Activated naive CD8-positive, alpha-beta T cell treated with anti-CD3 and anti-CD28 coated beads for 36 hours (primary cell): ENCODE measurements at regions not wholly inside any gene's neighbourhood (a gene's known extent, or its start where the extent isn't known, plus 50 kb on each side); places are given as distances from the start of the nearest gene placed in this dataset.

Experiments used
- DNase-seq: peaks from one replicate; pipeline ENCODE4 v3.0.0; 2021
- H3K27ac Mint-ChIP-seq: one replicate; pipeline ENCODE4 v1.8.0; 2022; ENCODE audit warnings: mild to moderate bottlenecking, moderate library complexity, mixed read lengths
- H3K27me3 Mint-ChIP-seq: one replicate; pipeline ENCODE4 v1.8.0; 2022; ENCODE audit warnings: mild to moderate bottlenecking, mixed read lengths
- H3K36me3 Mint-ChIP-seq: one replicate; pipeline ENCODE4 v1.8.0; 2021; ENCODE audit warnings: mild to moderate bottlenecking, mixed read lengths
- H3K4me1 Mint-ChIP-seq: one replicate; pipeline ENCODE4 v1.8.0; 2021; ENCODE audit warnings: mixed read lengths
- H3K4me3 Mint-ChIP-seq: one replicate; pipeline ENCODE4 v1.8.0; 2022; ENCODE audit warnings: mild to moderate bottlenecking, moderate library complexity, mixed read lengths
- H3K9me3 Mint-ChIP-seq: one replicate; pipeline ENCODE4 v1.8.0; 2022; ENCODE audit warnings: mixed read lengths

DNA sequence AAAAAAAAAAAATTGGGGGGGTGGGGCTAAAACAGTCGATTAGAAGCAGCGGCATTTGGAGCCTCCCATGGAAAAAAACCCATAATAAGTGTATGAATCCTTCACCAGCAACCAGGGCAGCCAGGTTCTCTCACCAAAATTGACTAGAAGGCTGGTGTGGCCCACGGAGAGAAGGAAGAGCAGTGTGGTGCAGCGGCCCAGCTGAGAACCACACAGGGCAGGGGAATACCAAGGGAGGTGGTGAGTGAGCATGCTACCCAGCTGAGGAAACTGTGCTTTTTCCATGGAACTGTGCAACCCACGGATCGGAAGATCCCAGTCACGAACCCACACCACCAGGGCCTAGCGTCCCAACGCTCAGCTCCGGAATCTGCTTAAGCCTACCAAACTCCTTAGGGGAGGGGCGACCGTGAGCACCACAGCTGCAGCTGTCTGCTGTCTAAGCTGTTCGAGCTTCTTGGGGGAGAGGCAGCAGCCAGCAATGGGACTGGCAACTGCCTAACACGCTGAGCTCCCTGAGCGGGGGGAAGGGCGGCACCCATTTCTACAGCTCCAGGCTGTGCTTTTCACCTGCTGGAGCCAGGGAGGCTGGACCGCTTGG lies 1037.2 kb upstream of the ACVR2A start:
- H3K36me3 Mint-ChIP-seq: no peaks in the 10 kb centered on the region
- no peak overlapping the region for H3K27ac Mint-ChIP-seq
- no peaks in the 10 kb centered on the region for H3K4me1 Mint-ChIP-seq
- peaks cover 3% of the 10 kb centered on the region for H3K9me3 Mint-ChIP-seq
- H3K4me3 Mint-ChIP-seq: no peak overlapping the region
- DNase-seq: no peak
- no peaks in the 10 kb centered on the region for H3K27me3 Mint-ChIP-seq

DNA sequence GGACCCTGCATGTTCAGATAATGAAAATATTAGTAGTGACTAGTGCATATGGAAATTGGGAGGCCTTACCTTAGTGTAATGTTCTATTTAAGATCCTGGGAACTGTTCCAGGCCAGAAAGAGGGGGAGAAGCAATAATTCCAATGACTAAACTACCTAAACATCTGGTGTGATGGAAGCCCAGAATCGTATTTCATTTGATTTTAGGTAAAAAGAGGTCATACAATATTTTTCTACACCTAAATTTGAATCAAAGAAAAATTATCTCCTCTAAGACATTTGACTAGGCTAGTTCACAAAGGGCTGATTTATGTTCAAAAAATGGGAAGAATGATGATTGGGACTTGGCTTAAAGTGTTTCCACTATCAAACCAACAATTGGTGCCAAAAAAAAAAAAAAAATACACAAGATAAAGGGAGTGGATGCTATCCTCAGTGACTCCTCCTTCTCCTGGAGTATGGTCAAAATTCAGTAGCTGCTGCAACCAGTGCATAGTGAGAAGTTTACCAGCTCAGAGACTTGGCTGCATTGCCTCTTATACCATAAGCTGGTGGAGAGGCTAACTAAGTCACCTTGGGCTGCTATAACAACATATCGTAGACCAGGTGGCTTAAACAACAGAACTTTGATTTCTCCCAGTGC lies 1038.3 kb upstream of the ACVR2A start:
- Mint-ChIP-seq H3K4me1 (no peaks in the 10 kb centered on the region), H3K36me3 (no peaks in the 10 kb centered on the region), H3K4me3 (no peak overlapping the region), H3K9me3 (no peaks in the 10 kb centered on the region), H3K27ac (no peak overlapping the region), H3K27me3 (no peaks in the 10 kb centered on the region)
- no peak for DNase-seq

DNA sequence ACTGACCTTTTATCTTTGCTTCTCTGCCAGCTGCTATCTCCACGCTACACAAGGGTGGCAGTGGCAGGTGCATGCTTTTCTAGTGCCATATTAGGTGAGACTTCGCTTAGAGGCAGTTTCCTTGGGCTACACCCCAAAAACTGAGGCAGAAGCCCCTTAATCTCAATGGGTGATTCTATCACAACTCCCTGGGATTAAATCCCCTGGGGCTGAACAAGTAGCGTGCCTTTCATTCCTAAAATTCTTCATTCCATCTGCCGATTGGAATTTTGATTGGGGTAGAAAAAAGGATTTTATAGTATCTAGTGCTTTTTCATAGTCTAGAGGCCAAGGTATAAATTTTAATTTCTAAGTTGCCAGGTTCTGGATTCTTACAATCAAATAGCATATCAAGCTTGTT lies 1040.5 kb upstream of the ACVR2A start:
- Mint-ChIP-seq H3K4me1 (no peaks in the 10 kb centered on the region), H3K27me3 (no peaks in the 10 kb centered on the region), H3K9me3 (peaks cover under 1% of the 10 kb centered on the region), H3K36me3 (no peaks in the 10 kb centered on the region), H3K4me3 (no peak overlapping the region), H3K27ac (no peak overlapping the region)
- DNase-seq: no peak

DNA sequence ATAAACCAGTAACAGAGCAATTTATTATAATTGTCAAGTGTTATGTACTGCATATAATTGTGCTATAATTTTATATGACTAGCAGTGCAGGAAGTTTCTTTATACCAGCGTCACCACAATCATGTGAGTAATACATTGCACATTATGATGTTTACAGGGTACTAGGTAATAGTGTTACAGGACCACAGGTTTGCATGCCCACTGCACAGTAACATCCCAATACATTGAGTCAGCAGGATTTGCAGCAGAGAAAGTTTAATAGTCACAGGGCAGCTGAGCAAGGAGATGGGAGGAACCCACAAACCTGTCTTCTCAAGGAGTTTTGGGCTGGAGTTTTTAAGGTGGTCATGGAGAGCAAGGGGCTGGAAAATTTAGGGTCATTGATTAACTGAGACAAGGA lies 1042.9 kb upstream of the ACVR2A start:
- H3K4me3 Mint-ChIP-seq: no peak overlapping the region
- H3K27ac Mint-ChIP-seq: no peak overlapping the region
- peaks cover 2% of the 10 kb centered on the region for H3K9me3 Mint-ChIP-seq
- no peaks in the 10 kb centered on the region for H3K4me1 Mint-ChIP-seq
- DNase-seq: no peak
- H3K27me3 Mint-ChIP-seq: no peaks in the 10 kb centered on the region
- H3K36me3 Mint-ChIP-seq: no peaks in the 10 kb centered on the region

DNA sequence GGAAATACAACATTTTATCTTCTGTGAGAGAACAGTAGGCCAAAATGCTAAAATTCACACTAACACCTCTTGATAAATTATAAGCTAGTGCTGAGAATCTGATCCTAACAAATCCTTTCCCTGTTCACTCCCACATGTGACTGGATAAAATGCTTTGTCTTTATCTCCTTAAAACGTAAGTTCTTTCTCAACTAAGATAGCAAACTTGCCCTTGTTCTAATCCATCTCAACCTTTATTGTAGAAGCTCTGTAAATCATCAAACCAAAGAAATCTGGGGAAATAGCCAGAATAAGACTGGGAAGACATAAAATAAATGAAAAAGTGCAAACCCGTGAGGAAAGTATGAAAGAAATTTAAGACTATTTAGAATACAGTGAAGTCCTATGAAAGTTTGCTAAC lies 1058.4 kb upstream of the ACVR2A start:
- no peak for DNase-seq
- no peak overlapping the region for H3K4me3 Mint-ChIP-seq
- H3K9me3 Mint-ChIP-seq: peaks cover 10% of the 10 kb centered on the region
- H3K27ac Mint-ChIP-seq: no peak overlapping the region
- no peaks in the 10 kb centered on the region for H3K4me1 Mint-ChIP-seq
- H3K27me3 Mint-ChIP-seq: no peaks in the 10 kb centered on the region
- H3K36me3 Mint-ChIP-seq: no peaks in the 10 kb centered on the region

DNA sequence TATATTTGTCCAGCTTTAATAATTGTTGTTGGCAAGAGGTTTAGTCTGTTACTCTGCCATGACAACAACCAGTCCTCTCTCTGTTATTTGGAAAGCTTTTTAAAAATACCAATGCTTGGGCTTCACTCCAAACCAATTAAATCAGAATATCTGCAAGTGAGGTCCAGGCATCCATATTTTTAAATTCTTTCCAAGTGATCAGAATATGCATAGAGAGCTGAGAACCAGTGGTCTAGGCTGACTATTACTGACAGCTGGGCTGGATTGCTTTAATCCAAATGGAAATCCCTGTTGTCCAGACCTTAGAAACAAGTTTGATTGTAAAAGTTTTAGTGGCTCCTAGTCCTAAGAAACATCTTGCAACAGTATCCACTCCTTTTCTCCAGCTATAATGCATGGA lies 1059.7 kb upstream of the ACVR2A start:
- Mint-ChIP-seq H3K27ac (no peak overlapping the region), H3K9me3 (peaks cover 4% of the 10 kb centered on the region), H3K4me1 (no peaks in the 10 kb centered on the region), H3K36me3 (no peaks in the 10 kb centered on the region), H3K27me3 (no peaks in the 10 kb centered on the region), H3K4me3 (no peak overlapping the region)
- no peak for DNase-seq

DNA sequence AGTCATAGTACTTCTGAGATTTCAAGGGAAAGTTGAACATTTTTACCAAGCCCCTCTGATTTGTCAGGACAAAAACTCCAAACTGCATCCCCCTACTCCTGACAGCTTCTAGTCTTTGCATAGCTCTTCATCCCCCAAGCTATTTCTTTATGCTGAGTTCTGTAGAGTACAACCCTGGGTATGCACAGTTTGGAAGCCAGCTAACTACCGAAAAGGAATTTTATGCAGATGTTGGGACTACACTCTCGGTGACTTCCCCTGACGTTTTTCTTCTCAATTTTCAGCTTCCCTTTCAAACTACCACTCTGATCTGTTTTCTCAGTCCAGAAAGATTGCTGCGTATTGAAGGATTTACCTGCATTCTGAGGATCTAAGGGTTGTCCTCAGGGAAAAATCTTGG lies 1060.2 kb upstream of the ACVR2A start:
- DNase-seq: no peak
- Mint-ChIP-seq H3K9me3 (peaks cover 1% of the 10 kb centered on the region), H3K4me3 (no peak overlapping the region)

DNA sequence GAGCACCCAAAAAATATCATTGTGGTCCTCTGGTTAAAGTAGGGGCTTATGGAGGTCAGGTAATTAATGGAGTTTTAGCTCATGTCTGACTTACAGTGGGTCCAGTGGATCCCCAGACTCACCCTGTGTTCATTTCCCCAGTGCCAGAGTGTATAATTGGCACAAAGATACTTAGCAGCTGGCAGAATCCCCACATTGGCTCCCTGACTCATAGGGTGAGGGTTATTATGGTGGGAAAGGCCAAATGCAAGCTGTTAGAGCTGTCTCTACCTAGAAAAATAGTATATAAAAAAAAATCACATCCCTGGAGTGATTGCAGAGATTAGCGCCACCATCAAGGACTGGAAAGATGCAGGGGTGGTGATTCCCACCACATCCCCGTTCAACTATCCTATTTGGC lies 1067.6 kb upstream of the ACVR2A start:
- Mint-ChIP-seq H3K36me3 (no peaks in the 10 kb centered on the region), H3K27ac (no peak overlapping the region), H3K9me3 (no peaks in the 10 kb centered on the region), H3K4me1 (no peaks in the 10 kb centered on the region), H3K4me3 (no peak overlapping the region), H3K27me3 (no peaks in the 10 kb centered on the region)
- DNase-seq: no peak

More for the DNA sequence above, 1060.2 kb upstream of the ACVR2A start:
- H3K27ac Mint-ChIP-seq: no peak overlapping the region
- H3K4me1 Mint-ChIP-seq: no peaks in the 10 kb centered on the region
- H3K27me3 Mint-ChIP-seq: no peaks in the 10 kb centered on the region
- H3K36me3 Mint-ChIP-seq: no peaks in the 10 kb centered on the region

DNA sequence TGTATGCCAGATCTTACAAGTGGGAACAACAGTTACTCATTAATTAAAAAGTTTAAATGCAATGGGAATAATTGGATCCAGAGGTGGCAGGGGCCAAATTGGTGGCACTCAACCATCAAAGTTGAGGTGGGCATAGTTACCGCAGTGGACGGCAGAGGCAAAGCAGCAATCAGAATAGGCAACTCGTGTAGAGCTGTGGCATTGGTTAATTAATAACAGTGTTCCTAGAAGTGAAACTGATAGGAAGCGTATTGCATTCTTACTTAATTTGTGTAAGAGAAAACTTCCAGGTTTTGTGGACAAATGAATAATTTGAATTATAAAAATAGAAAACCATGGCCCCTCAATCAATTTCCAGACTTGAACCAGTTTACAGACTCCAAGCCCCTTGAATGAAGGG lies 1068.2 kb upstream of the ACVR2A start:
- no peaks in the 10 kb centered on the region for H3K27me3 Mint-ChIP-seq
- no peak for DNase-seq
- H3K4me1 Mint-ChIP-seq: no peaks in the 10 kb centered on the region
- H3K36me3 Mint-ChIP-seq: no peaks in the 10 kb centered on the region
- no peak overlapping the region for H3K27ac Mint-ChIP-seq
- H3K9me3 Mint-ChIP-seq: no peaks in the 10 kb centered on the region
- H3K4me3 Mint-ChIP-seq: no peak overlapping the region

DNA sequence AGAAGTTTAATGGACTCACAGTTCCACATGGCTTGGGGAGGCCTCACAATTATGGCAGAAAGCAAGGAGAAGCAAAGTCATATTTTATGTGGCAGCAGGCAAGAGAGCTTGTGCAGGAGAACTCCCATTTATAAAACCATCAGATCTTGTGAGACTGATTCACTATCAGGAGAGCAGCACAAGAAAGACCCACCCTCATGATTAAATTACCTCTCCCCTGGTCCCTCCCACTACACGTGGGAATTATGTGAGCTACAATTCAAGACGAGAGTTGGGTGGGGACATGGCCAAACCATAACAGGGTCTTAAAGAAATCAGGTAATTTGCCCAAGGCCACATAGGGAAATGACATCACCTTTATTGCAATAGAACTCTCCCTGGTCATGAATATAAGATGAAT lies 1073.3 kb upstream of the ACVR2A start:
- Mint-ChIP-seq H3K9me3 (peaks cover 2% of the 10 kb centered on the region), H3K27ac (no peak overlapping the region), H3K4me1 (no peaks in the 10 kb centered on the region), H3K36me3 (no peaks in the 10 kb centered on the region), H3K4me3 (no peak overlapping the region), H3K27me3 (no peaks in the 10 kb centered on the region)
- no peak for DNase-seq

DNA sequence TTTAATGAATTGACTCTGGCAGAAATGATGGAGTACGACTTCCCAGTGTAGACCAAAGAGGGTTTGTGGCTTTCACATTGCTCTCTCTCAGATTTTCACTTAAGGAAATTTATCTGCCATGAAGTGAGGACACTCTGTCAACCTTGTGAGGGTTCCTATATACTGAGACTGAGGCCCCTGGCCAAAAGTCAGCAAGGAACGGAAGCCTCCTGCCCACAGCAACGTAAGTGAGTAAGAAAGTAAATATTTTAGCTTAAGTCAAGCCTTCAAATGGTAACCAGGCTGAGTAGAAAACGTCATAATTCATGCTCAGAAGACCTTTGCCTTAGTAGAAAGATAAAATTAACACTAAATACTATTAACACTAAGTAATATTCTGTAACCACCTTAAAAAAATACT lies 1080.5 kb upstream of the ACVR2A start:
- H3K9me3 Mint-ChIP-seq: peaks cover 6% of the 10 kb centered on the region
- no peaks in the 10 kb centered on the region for H3K36me3 Mint-ChIP-seq
- H3K4me3 Mint-ChIP-seq: no peak overlapping the region
- no peak overlapping the region for H3K27ac Mint-ChIP-seq
- no peaks in the 10 kb centered on the region for H3K4me1 Mint-ChIP-seq
- H3K27me3 Mint-ChIP-seq: no peaks in the 10 kb centered on the region
- no peak for DNase-seq

DNA sequence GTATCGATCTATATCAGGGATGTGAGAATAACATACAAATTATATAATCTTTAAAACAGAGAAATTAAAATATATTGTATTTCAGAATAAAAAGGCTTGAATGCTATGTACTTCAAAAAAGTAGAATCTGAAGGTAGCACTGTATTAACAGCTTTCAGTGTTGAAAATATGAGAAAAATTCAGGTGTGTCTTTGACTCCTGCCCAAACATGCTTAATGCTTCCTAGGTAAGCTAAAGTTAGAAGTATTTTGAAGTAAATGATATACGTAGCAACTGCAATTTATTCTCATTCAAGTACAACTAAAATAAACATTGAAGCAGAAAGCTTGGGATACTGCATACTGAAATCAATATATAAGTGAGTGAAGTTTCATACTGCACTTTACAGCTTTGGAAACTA lies 1082.0 kb upstream of the ACVR2A start:
- Mint-ChIP-seq H3K4me1 (no peaks in the 10 kb centered on the region), H3K27me3 (no peaks in the 10 kb centered on the region), H3K4me3 (no peak overlapping the region), H3K9me3 (peaks cover 6% of the 10 kb centered on the region), H3K27ac (no peak overlapping the region), H3K36me3 (no peaks in the 10 kb centered on the region)
- DNase-seq: no peak

DNA sequence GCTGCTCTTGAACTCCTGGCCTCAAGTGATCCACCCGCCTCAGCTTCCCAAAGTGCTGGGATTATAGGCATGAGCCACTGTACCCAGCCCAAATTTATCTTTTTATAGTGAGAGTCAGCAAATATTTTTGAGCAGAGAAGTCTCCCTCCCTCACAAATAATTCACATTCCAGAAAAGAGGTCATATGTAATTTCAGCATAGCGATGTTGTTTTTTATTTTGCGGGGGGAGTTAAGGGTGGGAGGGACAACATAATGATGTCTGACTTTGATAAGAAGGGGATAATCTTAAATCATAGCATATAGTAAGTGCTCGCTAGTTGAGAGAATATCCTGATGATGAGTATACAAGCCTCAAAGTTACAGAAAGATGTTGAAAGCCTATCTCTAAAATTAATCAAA lies 1090.2 kb upstream of the ACVR2A start:
- Mint-ChIP-seq H3K9me3 (no peaks in the 10 kb centered on the region), H3K4me3 (no peak overlapping the region), H3K27me3 (no peaks in the 10 kb centered on the region), H3K27ac (no peak overlapping the region), H3K36me3 (no peaks in the 10 kb centered on the region), H3K4me1 (no peaks in the 10 kb centered on the region)
- DNase-seq: no peak

DNA sequence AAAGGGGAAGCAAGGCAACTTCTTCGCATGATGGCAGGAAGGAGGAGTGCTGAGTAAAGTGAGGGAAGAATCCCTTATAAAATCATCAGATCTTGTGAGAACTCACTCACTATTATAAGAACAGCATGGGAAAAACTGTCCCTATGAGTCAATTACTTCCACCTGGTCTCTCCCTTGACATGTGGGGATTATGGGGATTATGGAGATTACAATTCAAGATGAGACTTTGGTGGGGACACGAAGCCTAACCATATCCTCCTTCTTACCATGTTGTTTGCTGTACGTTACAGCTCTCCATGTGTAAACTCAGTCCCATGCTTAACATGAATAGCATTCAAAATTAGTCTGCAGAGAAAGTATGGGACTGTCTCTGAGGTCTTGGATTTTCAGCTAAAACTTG lies 1096.8 kb upstream of the ACVR2A start:
- DNase-seq: no peak
- Mint-ChIP-seq H3K4me3 (no peak overlapping the region), H3K27ac (no peak overlapping the region), H3K36me3 (no peaks in the 10 kb centered on the region), H3K27me3 (no peaks in the 10 kb centered on the region), H3K9me3 (no peaks in the 10 kb centered on the region), H3K4me1 (no peaks in the 10 kb centered on the region)

DNA sequence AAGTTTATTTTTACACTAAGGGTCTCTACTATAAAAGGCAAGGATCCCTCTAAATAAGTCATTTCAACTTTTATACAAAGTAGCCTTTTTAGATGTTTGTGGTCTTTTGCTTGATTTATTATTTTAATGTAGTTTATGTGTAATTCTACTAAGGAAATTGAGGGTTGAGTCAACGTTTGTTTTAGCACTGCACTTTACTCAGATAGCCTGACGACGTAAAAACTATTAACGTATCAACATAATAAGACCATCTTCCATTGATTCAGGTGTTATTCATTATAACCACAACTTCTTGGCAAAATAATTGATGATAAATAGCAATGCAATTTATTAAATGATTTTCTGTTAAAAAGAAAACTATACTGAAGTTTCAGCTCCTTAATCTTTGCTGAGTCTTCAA lies 1103.6 kb upstream of the ACVR2A start:
- no peaks in the 10 kb centered on the region for H3K4me1 Mint-ChIP-seq
- no peak overlapping the region for H3K4me3 Mint-ChIP-seq
- no peaks in the 10 kb centered on the region for H3K27me3 Mint-ChIP-seq
- no peaks in the 10 kb centered on the region for H3K9me3 Mint-ChIP-seq
- H3K36me3 Mint-ChIP-seq: no peaks in the 10 kb centered on the region
- no peak overlapping the region for H3K27ac Mint-ChIP-seq
- no peak for DNase-seq

DNA sequence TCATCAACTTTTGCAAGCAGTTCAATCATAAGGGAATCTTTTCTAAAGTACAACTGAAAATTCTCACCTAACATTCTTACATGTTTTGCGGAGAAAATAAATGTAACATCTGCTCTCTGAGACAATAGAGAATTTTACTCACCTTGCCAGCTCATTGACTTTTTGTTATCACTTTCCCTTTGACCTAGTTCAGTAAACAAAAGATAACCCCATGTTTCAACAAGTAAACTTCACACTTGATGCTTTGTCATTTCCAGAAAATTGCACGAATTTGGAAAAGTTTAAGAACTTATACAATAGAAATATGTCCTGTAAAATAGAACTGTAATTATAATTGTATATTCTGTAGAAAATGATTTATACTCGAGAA lies 1110.0 kb upstream of the ACVR2A start:
- Mint-ChIP-seq H3K4me3 (no peak overlapping the region), H3K27me3 (no peaks in the 10 kb centered on the region), H3K36me3 (no peaks in the 10 kb centered on the region), H3K4me1 (no peaks in the 10 kb centered on the region), H3K27ac (no peak overlapping the region), H3K9me3 (no peaks in the 10 kb centered on the region)
- no peak for DNase-seq
